ENCODE measurements at regions not wholly inside any gene's neighbourhood (a gene's known extent, or its start where the extent isn't known, plus 50 kb on each side); places are given as distances from the start of the nearest gene placed in this dataset.

DNA sequence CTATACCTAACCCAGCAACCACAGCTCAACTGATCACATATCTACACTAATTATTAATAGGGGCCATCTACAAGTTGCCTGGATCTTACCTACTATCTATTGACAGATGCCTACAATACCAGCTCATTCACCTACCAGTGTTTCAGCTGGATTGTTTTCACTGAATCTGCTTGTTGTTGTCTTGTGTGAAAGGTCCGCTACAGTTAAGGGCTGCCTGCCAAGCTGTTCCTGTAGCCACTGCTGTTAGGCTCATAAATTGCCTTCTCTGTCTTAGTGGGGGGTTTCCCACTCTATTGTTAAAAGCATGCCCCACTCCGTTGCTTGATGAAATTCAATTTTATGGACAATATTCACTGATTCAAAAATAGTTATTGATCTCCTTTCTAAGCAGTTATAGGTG, 199.7 kb upstream of the TMPRSS15 start:
- Histone ChIP-seq H3K9ac (no peak overlapping the region), H3K9me3 (ENCODE audit: low read depth) (peaks cover 6% of the 10 kb centered on the region), H3K4me3 (no peak overlapping the region), H3F3A (ENCODE audit: insufficient read depth) (no peaks in the 10 kb centered on the region), H4K20me1 (ENCODE audit: insufficient read depth) (no peaks in the 10 kb centered on the region), H3K79me2 (ENCODE audit: insufficient read depth) (no peaks in the 10 kb centered on the region), H3K9me2 (ENCODE audit: insufficient read depth) (no peaks in the 10 kb centered on the region), H3K4me1 (ENCODE audit: insufficient read depth) (no peaks in the 10 kb centered on the region), H3K36me3 (ENCODE audit: low read depth) (no peaks in the 10 kb centered on the region), H3K27ac (no peak overlapping the region), H3K27me3 (replicated peaks; ENCODE audit: insufficient read depth) (no peaks in the 10 kb centered on the region), H2AFZ (no peak overlapping the region), H3K4me2 (ENCODE audit: unreplicated experiment) (no peak overlapping the region)
- no peak for DNase-seq
- WGBS, 2 experiments (ENCODE audit: low coverage in 1 of 2, low lambda C conversion rate in 2 of 2, missing lambda C conversion rate in 2 of 2), result 5 to 6% methylated on average over 2 of the region's 2 CpGs
- TF ChIP-seq EZH2 (IDR thresholded peaks at IDR 0.05; ENCODE audit: insufficient read depth, poor library complexity, severe bottlenecking) (no peak), EZH2phosphoT487 (IDR thresholded peaks at IDR 0.05; ENCODE audit: insufficient read depth, low read depth) (no peak)
- in situ Hi-C loops (cut with MboI), result no loop called here

DNA sequence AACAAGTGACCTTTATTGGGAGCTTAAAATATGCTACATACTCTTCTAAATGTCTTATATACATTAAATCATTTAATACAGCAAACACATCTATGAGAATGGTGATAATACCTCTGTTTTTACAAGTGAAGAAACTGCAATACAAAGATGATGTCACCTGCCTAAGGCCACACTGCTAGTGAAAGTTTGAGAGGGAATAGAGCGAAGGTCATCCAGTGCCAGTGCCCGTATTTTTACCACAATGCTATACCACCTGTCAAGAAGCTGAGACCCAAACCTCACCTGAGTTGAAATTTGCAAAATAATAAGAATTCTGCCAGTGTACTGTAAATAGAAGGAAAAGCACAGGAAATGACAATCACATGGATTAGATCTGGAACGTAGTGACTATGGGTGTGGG, 200.4 kb upstream of the TMPRSS15 start:
- H3K4me1 ChIP-seq (ENCODE audit: insufficient read depth), result no peaks in the 10 kb centered on the region
- H3K79me2 ChIP-seq (ENCODE audit: insufficient read depth), result no peaks in the 10 kb centered on the region
- no peak overlapping the region for H3K4me2 ChIP-seq (ENCODE audit: unreplicated experiment)
- no peaks in the 10 kb centered on the region for H3K9me2 ChIP-seq (ENCODE audit: insufficient read depth)
- H3K36me3 ChIP-seq (ENCODE audit: low read depth), result no peaks in the 10 kb centered on the region
- no peak overlapping the region for H3K9ac ChIP-seq
- 6 to 13% methylated on average over 3 of the region's 3 CpGs for WGBS, 2 experiments (ENCODE audit: low coverage in 1 of 2, low lambda C conversion rate in 2 of 2, missing lambda C conversion rate in 2 of 2)
- H3K27me3 ChIP-seq (replicated peaks; ENCODE audit: insufficient read depth), result no peaks in the 10 kb centered on the region
- peaks cover 6% of the 10 kb centered on the region for H3K9me3 ChIP-seq (ENCODE audit: low read depth)
- in situ Hi-C loops (cut with MboI), result no loop called here
- H4K20me1 ChIP-seq (ENCODE audit: insufficient read depth), result no peaks in the 10 kb centered on the region
- H2AFZ ChIP-seq, result no peak overlapping the region
- DNase-seq, result no peak
- H3K4me3 ChIP-seq, result no peak overlapping the region
- no peak for TF ChIP-seq EZH2 (IDR thresholded peaks at IDR 0.05; ENCODE audit: insufficient read depth, poor library complexity, severe bottlenecking)
- no peak for TF ChIP-seq EZH2phosphoT487 (IDR thresholded peaks at IDR 0.05; ENCODE audit: insufficient read depth, low read depth)
- no peak overlapping the region for H3K27ac ChIP-seq
- H3F3A ChIP-seq (ENCODE audit: insufficient read depth), result no peaks in the 10 kb centered on the region

DNA sequence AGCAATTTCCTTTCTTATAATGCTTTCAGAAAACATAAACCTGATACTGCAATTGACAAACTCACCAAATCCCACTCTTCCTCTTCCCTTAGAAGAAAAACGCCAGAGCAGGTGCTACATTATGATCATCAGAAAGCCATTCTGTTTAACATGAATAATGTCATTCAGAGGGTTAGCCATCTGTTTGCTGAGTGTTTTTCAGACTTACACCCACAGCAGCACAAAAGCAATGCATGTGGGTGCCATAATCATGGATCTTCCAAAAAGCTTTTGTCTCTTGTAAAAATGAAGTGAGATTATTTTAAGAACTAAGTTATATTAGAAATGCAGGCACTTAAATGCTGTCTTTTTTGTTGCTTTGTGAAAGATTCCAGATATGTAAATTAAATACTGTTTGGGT, 204.6 kb upstream of the TMPRSS15 start:
- Histone ChIP-seq H3K27ac (no peak overlapping the region), H3K9ac (no peak overlapping the region), H2AFZ (no peak overlapping the region), H3K4me3 (no peak overlapping the region), H3K36me3 (ENCODE audit: low read depth) (no peaks in the 10 kb centered on the region), H3K9me2 (ENCODE audit: insufficient read depth) (no peaks in the 10 kb centered on the region), H4K20me1 (ENCODE audit: insufficient read depth) (no peaks in the 10 kb centered on the region), H3K79me2 (ENCODE audit: insufficient read depth) (no peaks in the 10 kb centered on the region), H3K4me2 (ENCODE audit: unreplicated experiment) (no peak overlapping the region), H3F3A (ENCODE audit: insufficient read depth) (no peaks in the 10 kb centered on the region), H3K4me1 (ENCODE audit: insufficient read depth) (no peaks in the 10 kb centered on the region), H3K27me3 (replicated peaks; ENCODE audit: insufficient read depth) (no peaks in the 10 kb centered on the region), H3K9me3 (ENCODE audit: low read depth) (peaks cover 10% of the 10 kb centered on the region)
- WGBS, 2 experiments (ENCODE audit: low coverage in 1 of 2, low lambda C conversion rate in 2 of 2, missing lambda C conversion rate in 2 of 2), result 0 to 3% methylated on average over 1 of the region's 1 CpG
- no peak for DNase-seq
- TF ChIP-seq EZH2 (IDR thresholded peaks at IDR 0.05; ENCODE audit: insufficient read depth, poor library complexity, severe bottlenecking) (no peak), EZH2phosphoT487 (IDR thresholded peaks at IDR 0.05; ENCODE audit: insufficient read depth, low read depth) (no peak)
- in situ Hi-C loops (cut with MboI), result no loop called here

DNA sequence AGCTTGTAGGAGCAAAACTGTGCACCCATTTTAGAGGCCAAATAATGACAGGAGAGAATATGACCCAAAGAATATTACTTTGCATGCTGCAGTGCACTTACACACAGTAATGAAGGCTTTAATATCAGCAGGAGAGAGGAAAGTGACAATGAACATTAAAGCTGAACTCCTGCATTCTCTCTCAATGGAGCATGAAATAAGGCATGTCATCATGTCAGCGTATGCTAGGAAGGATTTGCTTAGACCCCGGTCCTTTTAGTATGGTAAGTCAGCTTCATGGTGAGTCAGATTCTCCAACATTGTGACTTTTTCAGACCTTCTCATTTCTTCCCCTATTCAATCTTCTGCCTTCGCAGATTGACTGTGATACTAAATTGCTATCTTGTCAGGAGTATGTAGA, 210.7 kb upstream of the TMPRSS15 start:
- WGBS, 2 experiments (ENCODE audit: low coverage in 1 of 2, low lambda C conversion rate in 2 of 2, missing lambda C conversion rate in 2 of 2), result 20 to 26% methylated on average over 3 of the region's 3 CpGs

DNA sequence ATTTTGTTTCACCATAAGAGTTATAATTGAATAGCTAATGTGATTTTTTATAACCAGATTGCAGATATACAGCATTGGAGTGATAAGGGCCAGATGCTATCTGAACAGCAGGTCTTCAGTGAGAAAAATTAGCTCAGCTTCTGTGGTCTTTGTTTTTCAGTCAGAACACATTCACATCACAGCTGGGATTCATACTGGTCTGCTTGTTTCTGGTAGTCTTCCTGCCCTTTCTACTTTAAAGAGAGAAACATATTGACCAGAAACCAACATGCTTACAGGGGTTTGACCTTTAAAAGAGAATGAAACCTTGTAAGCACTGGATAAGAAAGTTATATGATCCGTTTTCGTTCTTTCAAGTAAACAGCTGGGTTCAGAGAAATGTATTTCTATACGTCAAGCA, 213.7 kb upstream of the TMPRSS15 start:
- DNase-seq, result no peak
- TF ChIP-seq EZH2phosphoT487 (IDR thresholded peaks at IDR 0.05; ENCODE audit: insufficient read depth, low read depth) (no peak), EZH2 (IDR thresholded peaks at IDR 0.05; ENCODE audit: insufficient read depth, poor library complexity, severe bottlenecking) (no peak)
- Histone ChIP-seq H3K9me3 (ENCODE audit: low read depth) (no peaks in the 10 kb centered on the region), H3K27me3 (replicated peaks; ENCODE audit: insufficient read depth) (no peaks in the 10 kb centered on the region), H4K20me1 (ENCODE audit: insufficient read depth) (no peaks in the 10 kb centered on the region), H2AFZ (no peak overlapping the region), H3K4me3 (no peak overlapping the region), H3K4me1 (ENCODE audit: insufficient read depth) (no peaks in the 10 kb centered on the region), H3K4me2 (ENCODE audit: unreplicated experiment) (no peak overlapping the region), H3F3A (ENCODE audit: insufficient read depth) (no peaks in the 10 kb centered on the region), H3K79me2 (ENCODE audit: insufficient read depth) (no peaks in the 10 kb centered on the region), H3K9me2 (ENCODE audit: insufficient read depth) (no peaks in the 10 kb centered on the region), H3K27ac (no peak overlapping the region), H3K36me3 (ENCODE audit: low read depth) (no peaks in the 10 kb centered on the region), H3K9ac (no peak overlapping the region)
- 11 to 12% methylated on average over 3 of the region's 3 CpGs for WGBS, 2 experiments (ENCODE audit: low coverage in 1 of 2, low lambda C conversion rate in 2 of 2, missing lambda C conversion rate in 2 of 2)
- in situ Hi-C loops (cut with MboI), result no loop called here

More for the DNA sequence above, 210.7 kb upstream of the TMPRSS15 start:
- H3K27ac ChIP-seq, result no peak overlapping the region
- no peaks in the 10 kb centered on the region for H3K79me2 ChIP-seq (ENCODE audit: insufficient read depth)
- no peaks in the 10 kb centered on the region for H3F3A ChIP-seq (ENCODE audit: insufficient read depth)
- in situ Hi-C loops (cut with MboI), result no loop called here
- no peaks in the 10 kb centered on the region for H3K36me3 ChIP-seq (ENCODE audit: low read depth)
- no peaks in the 10 kb centered on the region for H3K4me1 ChIP-seq (ENCODE audit: insufficient read depth)
- H3K4me2 ChIP-seq (ENCODE audit: unreplicated experiment), result no peak overlapping the region
- H3K9me2 ChIP-seq (ENCODE audit: insufficient read depth), result no peaks in the 10 kb centered on the region
- no peaks in the 10 kb centered on the region for H4K20me1 ChIP-seq (ENCODE audit: insufficient read depth)
- TF ChIP-seq EZH2 (IDR thresholded peaks at IDR 0.05; ENCODE audit: insufficient read depth, poor library complexity, severe bottlenecking), result no peak
- no peak overlapping the region for H3K9ac ChIP-seq
- H3K27me3 ChIP-seq (replicated peaks; ENCODE audit: insufficient read depth), result no peaks in the 10 kb centered on the region
- no peak for DNase-seq
- no peak overlapping the region for H3K4me3 ChIP-seq
- no peak overlapping the region for H2AFZ ChIP-seq
- H3K9me3 ChIP-seq (ENCODE audit: low read depth), result peaks cover 4% of the 10 kb centered on the region
